SK-N-SH (cell line): ENCODE measurements at regions not wholly inside any gene's neighbourhood (a gene's known extent, or its start where the extent isn't known, plus 50 kb on each side); places are given as distances from the start of the nearest gene placed in this dataset.
"Not testable (repeated sequence)": the region's sequence is repeated elsewhere in the genome, so short reads cannot be mapped to it uniquely, and the experiment has no call there.

Experiments
- CTCF ChIA-PET: fragments of 300-600, 350-600 bp; formaldehyde crosslinking; extraction: SDS; loops from one replicate; lab custom pipeline; 2021; lab: Yijun Ruan, JAX
- POLR2A ChIA-PET: fragments of 350-600 bp; sonication (Branson Sonifier 250); formaldehyde crosslinking; extraction: SDS; loops from one replicate; lab custom pipeline; 2020; ENCODE audit warnings: antibody characterized with exemption, inconsistent platforms; lab: Yijun Ruan, JAX
- DNase-seq: peaks from one replicate; pipeline ENCODE4 v3.0.0; 2012
- H2AFZ ChIP-seq: fragments of 200-600 bp; sonication (generic); 2 replicates; pipeline ENCODE4 v1.8.1; 2016; ENCODE audit warnings: antibody characterized with exemption, mild to moderate bottlenecking, low read depth
- H3F3A ChIP-seq: fragments of 200-600 bp; sonication (generic); replicated peaks from 2 replicates; pipeline ENCODE3; 2016; ENCODE audit warnings: antibody characterized with exemption, mild to moderate bottlenecking; ENCODE audit not compliant: insufficient read depth
- H3K27ac ChIP-seq, 2 experiments: fragments of 200-500 bp in 1 of 2; fragments of 200-600 bp in 1 of 2; sonication (Bioruptor generic) in 1 of 2; sonication (generic), shearing (Covaris generic) in 1 of 2; 2 replicates each; pipeline versions ENCODE4 v1.5.1 to v1.6.1; 2014 to 2016; ENCODE audit warnings: low read depth in 2 of 2, inconsistent platforms in 1 of 2, low read length in 1 of 2, mild to moderate bottlenecking in 1 of 2, mixed read lengths in 1 of 2
- H3K27me3 ChIP-seq: fragments of 200-600 bp; sonication (generic), shearing (Covaris generic); 2 replicates; pipeline ENCODE4 v1.6.1; 2016; ENCODE audit warnings: mixed run types; ENCODE audit not compliant: insufficient read depth
- H3K36me3 ChIP-seq, 2 experiments: fragments of 200-500 bp in 1 of 2; fragments of 200-600 bp in 1 of 2; sonication (Bioruptor generic) in 1 of 2; sonication (generic) in 1 of 2; replicated peaks in 1 of 2; 2 replicates each; pipeline versions ENCODE3 to v1.5.1; 2014 to 2016; ENCODE audit warnings: low read length in 1 of 2, mild to moderate bottlenecking in 1 of 2; ENCODE audit not compliant: insufficient read depth in 2 of 2, control insufficient read depth in 1 of 2
- H3K4me1 ChIP-seq, 2 experiments: fragments of 200-500 bp in 1 of 2; fragments of 200-600 bp in 1 of 2; sonication (Bioruptor generic) in 1 of 2; sonication (generic), shearing (Covaris generic) in 1 of 2; 2 replicates each; pipeline versions ENCODE4 v1.5.1 to v1.6.1; 2014 to 2016; ENCODE audit warnings: low read depth in 1 of 2, low read length in 1 of 2, mixed run types in 1 of 2; ENCODE audit not compliant: insufficient read depth in 2 of 2, control insufficient read depth in 1 of 2
- H3K4me2 ChIP-seq: fragments of 200-600 bp; sonication (generic), shearing (Covaris generic); 2 replicates; pipeline ENCODE4 v1.6.1; 2017; ENCODE audit warnings: mixed run types
- H3K4me3 ChIP-seq, 2 experiments: fragments of 200-500 bp in 1 of 2; fragments of 200-600 bp in 1 of 2; sonication (Bioruptor generic) in 1 of 2; sonication (generic), shearing (Covaris generic) in 1 of 2; 2 replicates each; pipeline versions ENCODE4 v1.5.1 to v1.8.1; 2014 to 2016; ENCODE audit warnings: low read depth in 2 of 2, inconsistent platforms in 1 of 2, low read length in 1 of 2, mild to moderate bottlenecking in 1 of 2, mixed read lengths in 1 of 2, moderate library complexity in 1 of 2
- H3K79me2 ChIP-seq: fragments of 200-600 bp; sonication (generic); 2 replicates; pipeline ENCODE4 v1.8.1; 2017; ENCODE audit warnings: mild to moderate bottlenecking; ENCODE audit not compliant: insufficient read depth
- H3K9ac ChIP-seq: fragments of 200-600 bp; sonication (generic); 2 replicates; pipeline ENCODE4 v1.6.1; 2017; ENCODE audit warnings: mixed run types
- H3K9me2 ChIP-seq: fragments of 200-600 bp; sonication (generic); 2 replicates; pipeline ENCODE4 v1.6.1; 2017; ENCODE audit warnings: mixed run types
- H3K9me3 ChIP-seq: fragments of 200-600 bp; sonication (generic); 2 replicates; pipeline ENCODE4 v1.6.1; 2017; ENCODE audit warnings: mixed run types, mild to moderate bottlenecking, moderate library complexity
- H4K20me1 ChIP-seq: fragments of 200-600 bp; sonication (generic); 2 replicates; pipeline ENCODE4 v1.6.1; 2017; ENCODE audit warnings: mild to moderate bottlenecking, mixed run types; ENCODE audit not compliant: insufficient read depth
- FOSL2 ChIP-seq: IDR thresholded peaks from 2 replicates; pipeline ENCODE4 v1.4.0; 2012; ENCODE audit warnings: low read depth, mild to moderate bottlenecking, moderate library complexity, borderline replicate concordance
- FOXM1 ChIP-seq: IDR thresholded peaks from 2 replicates; pipeline ENCODE4 v1.4.0; 2012; ENCODE audit warnings: low read depth, mild to moderate bottlenecking
- GABPA ChIP-seq: IDR thresholded peaks from 2 replicates; pipeline ENCODE4 v1.4.0; 2012; ENCODE audit warnings: low read depth, mild to moderate bottlenecking
- RCOR1 ChIP-seq: fragments of 150-350 bp; IDR thresholded peaks from 2 replicates; pipeline ENCODE4 v1.6.1; 2017; ENCODE audit warnings: antibody characterized with exemption, low read length
- REST ChIP-seq: IDR thresholded peaks from 2 replicates; pipeline ENCODE4 v1.6.1; 2012; ENCODE audit warnings: mild to moderate bottlenecking, low read depth, low read length, moderate library complexity
- RFX5 ChIP-seq: IDR thresholded peaks from 2 replicates; pipeline ENCODE4 v1.6.1; 2012; ENCODE audit warnings: mild to moderate bottlenecking, improper control_type of control experiment, low read length
- RXRA ChIP-seq: IDR thresholded peaks from 2 replicates; pipeline ENCODE4 v1.4.0; 2012; ENCODE audit warnings: low read depth, mild to moderate bottlenecking, borderline replicate concordance
- SMC3 ChIP-seq: IDR thresholded peaks from 2 replicates; pipeline ENCODE4 v1.6.1; 2012; ENCODE audit warnings: low read depth, low read length, improper control_type of control experiment
- TCF12 ChIP-seq: IDR thresholded peaks from 2 replicates; pipeline ENCODE4 v1.4.0; 2012
- YY1 ChIP-seq: IDR thresholded peaks from 2 replicates; pipeline ENCODE4 v1.4.0; 2012; ENCODE audit warnings: low read depth, mild to moderate bottlenecking
- WGBS: methylation state at CpG from one replicate; pipeline ENCODE4 v1.1.6; 2017; ENCODE audit warnings: low lambda C conversion rate; 5-methylcytosine and 5-hydroxymethylcytosine counted together
- TF ChIP-seq, protein P1 (sequence below): IDR thresholded peaks from 2 replicates; pipeline ENCODE4 v1.4.0; 2012; ENCODE audit warnings: low read depth, borderline replicate concordance

GRCh38 chr18:14997357-14997756 is 249.4 kb downstream of the ANKRD30B start (continued):
- TF ChIP-seq, protein P1, sequence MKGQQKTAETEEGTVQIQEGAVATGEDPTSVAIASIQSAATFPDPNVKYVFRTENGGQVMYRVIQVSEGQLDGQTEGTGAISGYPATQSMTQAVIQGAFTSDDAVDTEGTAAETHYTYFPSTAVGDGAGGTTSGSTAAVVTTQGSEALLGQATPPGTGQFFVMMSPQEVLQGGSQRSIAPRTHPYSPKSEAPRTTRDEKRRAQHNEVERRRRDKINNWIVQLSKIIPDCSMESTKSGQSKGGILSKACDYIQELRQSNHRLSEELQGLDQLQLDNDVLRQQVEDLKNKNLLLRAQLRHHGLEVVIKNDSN: no peak
- TF ChIP-seq GABPA (no peak), SMC3 (no peak), FOXM1 (no peak), FOSL2 (no peak), RCOR1 (no peak), REST (no peak), RXRA (no peak), RFX5 (no peak), YY1 (no peak), TCF12 (no peak)

DNA sequence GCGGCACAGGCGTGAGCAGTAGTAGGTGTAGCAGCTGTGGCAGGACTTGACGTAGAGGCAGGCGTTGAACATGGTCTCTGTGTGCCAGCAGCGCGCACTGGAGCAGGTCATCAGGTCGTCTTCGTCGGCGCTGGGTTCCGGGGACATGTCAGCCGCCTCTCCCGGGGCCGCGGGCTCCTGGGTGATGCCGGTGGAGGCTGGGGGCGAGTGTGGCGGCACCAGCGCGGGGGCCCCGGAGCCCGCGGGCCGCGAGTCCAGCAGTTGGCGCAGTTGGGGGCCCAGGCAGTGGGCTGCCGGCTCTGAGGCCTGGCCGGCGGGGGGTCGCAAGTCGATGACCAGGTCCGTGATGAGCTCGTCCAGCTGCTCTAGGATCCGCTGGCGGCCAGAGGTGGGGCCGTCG is 249.9 kb downstream of the ANKRD30B start:
- H3K27me3 ChIP-seq, H3K36me3 ChIP-seq, H3F3A ChIP-seq, H2AFZ ChIP-seq, H3K9ac ChIP-seq, H3K4me2 ChIP-seq, H3K27ac ChIP-seq, CTCF ChIA-PET, H3K9me2 ChIP-seq, H3K4me1 ChIP-seq, POLR2A ChIA-PET, DNase-seq, H3K9me3 ChIP-seq, H3K4me3 ChIP-seq, H4K20me1 ChIP-seq, H3K79me2 ChIP-seq: not testable (repeated sequence)
- WGBS: 74% methylated on average over 7 of the region's 37 CpGs

- H3K4me1 ChIP-seq, H4K20me1 ChIP-seq, POLR2A ChIA-PET, H3K36me3 ChIP-seq, H3K4me3 ChIP-seq, DNase-seq, H3K9ac ChIP-seq, H3K27me3 ChIP-seq, CTCF ChIA-PET, H3K27ac ChIP-seq, H3K79me2 ChIP-seq, H3K9me2 ChIP-seq, H2AFZ ChIP-seq, H3K4me2 ChIP-seq, H3F3A ChIP-seq, H3K9me3 ChIP-seq: not testable (repeated sequence)
- 49% methylated on average over 6 of the region's 62 CpGs for WGBS
These were observed 250.5 kb downstream of the ANKRD30B start for GRCh38 chr18:14998360-14999042.
